KMS-11 (cell line): ENCODE measurements at regions not wholly inside any gene's neighbourhood (a gene's known extent, or its start where the extent isn't known, plus 50 kb on each side); places are given as distances from the start of the nearest gene placed in this dataset.

ENCODE experiments used
- H2AFZ ChIP-seq: fragments of 200-600 bp; sonication (generic); 2 replicates; pipeline ENCODE4 v1.6.1; 2016; ENCODE audit warnings: antibody characterized with exemption, mixed run types, low read depth
- H3K27ac ChIP-seq: fragments of 200-600 bp; sonication (generic); 2 replicates; pipeline ENCODE4 v1.6.1; 2016; ENCODE audit warnings: mild to moderate bottlenecking, mixed run types
- H3K27me3 ChIP-seq: fragments of 200-600 bp; sonication (generic); 2 replicates; pipeline ENCODE4 v1.6.1; 2017; ENCODE audit warnings: mild to moderate bottlenecking, low read depth, mixed run types, moderate library complexity; ENCODE audit not compliant: insufficient read depth
- H3K36me3 ChIP-seq: fragments of 200-600 bp; sonication (generic); 2 replicates; pipeline ENCODE4 v1.6.1; 2017; ENCODE audit warnings: mild to moderate bottlenecking, mixed run types; ENCODE audit not compliant: insufficient read depth
- H3K4me1 ChIP-seq: fragments of 200-600 bp; sonication (generic); 2 replicates; pipeline ENCODE4 v1.6.1; 2016; ENCODE audit warnings: mild to moderate bottlenecking, low read depth, mixed run types; ENCODE audit not compliant: poor library complexity, severe bottlenecking
- H3K4me2 ChIP-seq: fragments of 200-600 bp; sonication (generic); 2 replicates; pipeline ENCODE4 v1.7.0; 2016; ENCODE audit warnings: mild to moderate bottlenecking, mixed run types
- H3K4me3 ChIP-seq: fragments of 200-600 bp; sonication (generic); IDR thresholded peaks from 2 replicates; pipeline ENCODE4 v1.6.1; 2017; ENCODE audit warnings: low read depth, low read length, mixed read lengths; ENCODE audit not compliant: insufficient read depth
- H3K79me2 ChIP-seq: fragments of 200-600 bp; sonication (generic); 2 replicates; pipeline ENCODE4 v1.6.1; 2016; ENCODE audit warnings: low read depth, mixed run types; ENCODE audit not compliant: insufficient read depth
- H3K9ac ChIP-seq: fragments of 200-600 bp; sonication (generic); 2 replicates; pipeline ENCODE4 v1.6.1; 2016; ENCODE audit warnings: mild to moderate bottlenecking, mixed run types
- H4K20me1 ChIP-seq: fragments of 200-600 bp; sonication (generic); 2 replicates; pipeline ENCODE4 v1.6.1; 2016; ENCODE audit warnings: mild to moderate bottlenecking, mixed run types; ENCODE audit not compliant: insufficient read depth
- CTCF ChIP-seq: fragments of 200-600 bp; sonication (generic); conservative IDR thresholded peaks from 2 replicates; pipeline ENCODE4 v1.6.1; 2017; ENCODE audit warnings: low read depth, mild to moderate bottlenecking, antibody characterized with exemption, low read length, moderate library complexity, mixed read lengths

- H2AFZ ChIP-seq, result no peak overlapping the region
- no peak for TF ChIP-seq CTCF
- H4K20me1 ChIP-seq, result no peaks in the 10 kb centered on the region
These were observed 590.0 kb downstream of the BCL11B start for GRCh38 chr14:98682033-98682432.

GRCh38 chr14:98682726-98683125 lies 589.3 kb downstream of the BCL11B start:
- Histone ChIP-seq H3K27ac (no peak overlapping the region), H3K4me1 (no peaks in the 10 kb centered on the region), H4K20me1 (no peaks in the 10 kb centered on the region), H3K36me3 (no peaks in the 10 kb centered on the region), H3K9ac (no peak overlapping the region), H3K4me3 (no peak overlapping the region), H3K27me3 (no peaks in the 10 kb centered on the region), H3K4me2 (no peak overlapping the region), H3K79me2 (no peaks in the 10 kb centered on the region), H2AFZ (no peak overlapping the region)
- no peak for TF ChIP-seq CTCF

More at GRCh38 chr14:98682033-98682432, 590.0 kb downstream of the BCL11B start:
- no peaks in the 10 kb centered on the region for H3K4me1 ChIP-seq
- H3K79me2 ChIP-seq, result no peaks in the 10 kb centered on the region
- no peak overlapping the region for H3K4me3 ChIP-seq
- H3K36me3 ChIP-seq, result no peaks in the 10 kb centered on the region
- no peak overlapping the region for H3K9ac ChIP-seq
- H3K27me3 ChIP-seq, result no peaks in the 10 kb centered on the region
- H3K27ac ChIP-seq, result no peak overlapping the region
- H3K4me2 ChIP-seq, result no peak overlapping the region

- Histone ChIP-seq H3K4me1 (no peaks in the 10 kb centered on the region), H3K4me2 (no peak overlapping the region), H4K20me1 (no peaks in the 10 kb centered on the region), H3K79me2 (no peaks in the 10 kb centered on the region), H3K9ac (no peak overlapping the region), H3K36me3 (no peaks in the 10 kb centered on the region), H3K27me3 (no peaks in the 10 kb centered on the region), H2AFZ (no peak overlapping the region), H3K4me3 (no peak overlapping the region), H3K27ac (no peak overlapping the region)
- no peak for TF ChIP-seq CTCF
These were observed 587.5 kb downstream of the BCL11B start for GRCh38 chr14:98684468-98684867.

- H3K79me2 ChIP-seq, result no peaks in the 10 kb centered on the region
- no peak overlapping the region for H3K4me2 ChIP-seq
- no peaks in the 10 kb centered on the region for H3K4me1 ChIP-seq
- no peak overlapping the region for H3K27ac ChIP-seq
- H4K20me1 ChIP-seq, result no peaks in the 10 kb centered on the region
- TF ChIP-seq CTCF, result no peak
- no peak overlapping the region for H3K9ac ChIP-seq
- no peak overlapping the region for H2AFZ ChIP-seq
- no peaks in the 10 kb centered on the region for H3K36me3 ChIP-seq
- no peak overlapping the region for H3K4me3 ChIP-seq
- H3K27me3 ChIP-seq, result no peaks in the 10 kb centered on the region
These were observed 586.3 kb downstream of the BCL11B start for GRCh38 chr14:98685725-98686124.
